NK-92 treated with Interleukin-12 subunit alpha and Interleukin-12 subunit beta, amount 100 ng/mL, for 24 hours (cell line): ENCODE measurements at regions not wholly inside any gene's neighbourhood (a gene's known extent, or its start where the extent isn't known, plus 50 kb on each side); places are given as distances from the start of the nearest gene placed in this dataset.
"Not testable (repeated sequence)": the region's sequence is repeated elsewhere in the genome, so short reads cannot be mapped to it uniquely, and the experiment has no call there.

Source experiments
- DNase-seq: peaks from one replicate; lab custom pipeline; 2025; lab: John Stamatoyannopoulos, UW

DNA sequence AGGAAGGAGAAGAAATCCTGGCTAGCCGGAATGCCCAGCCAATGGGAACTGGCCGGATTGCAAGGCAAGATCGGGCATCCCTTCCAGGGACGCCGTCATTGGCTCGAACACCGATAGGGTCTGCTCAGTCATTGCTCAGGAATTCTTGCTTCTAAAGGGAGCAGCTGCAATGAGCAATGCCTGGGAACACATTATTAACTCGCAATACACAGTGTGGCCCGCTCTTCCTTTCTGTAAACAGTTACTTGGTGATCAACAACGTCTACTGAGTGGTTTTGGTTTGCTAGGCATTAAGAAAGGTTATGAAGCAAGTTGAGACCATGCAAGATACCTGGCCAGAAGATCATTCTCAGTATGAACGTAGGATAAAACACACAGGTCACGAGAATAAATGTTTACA is 165.4 kb upstream of the CITED2 start:
- no peak for DNase-seq

GRCh38 chr6:139538366-139538765 is 163.9 kb upstream of the CITED2 start:
- no peak for DNase-seq

DNA sequence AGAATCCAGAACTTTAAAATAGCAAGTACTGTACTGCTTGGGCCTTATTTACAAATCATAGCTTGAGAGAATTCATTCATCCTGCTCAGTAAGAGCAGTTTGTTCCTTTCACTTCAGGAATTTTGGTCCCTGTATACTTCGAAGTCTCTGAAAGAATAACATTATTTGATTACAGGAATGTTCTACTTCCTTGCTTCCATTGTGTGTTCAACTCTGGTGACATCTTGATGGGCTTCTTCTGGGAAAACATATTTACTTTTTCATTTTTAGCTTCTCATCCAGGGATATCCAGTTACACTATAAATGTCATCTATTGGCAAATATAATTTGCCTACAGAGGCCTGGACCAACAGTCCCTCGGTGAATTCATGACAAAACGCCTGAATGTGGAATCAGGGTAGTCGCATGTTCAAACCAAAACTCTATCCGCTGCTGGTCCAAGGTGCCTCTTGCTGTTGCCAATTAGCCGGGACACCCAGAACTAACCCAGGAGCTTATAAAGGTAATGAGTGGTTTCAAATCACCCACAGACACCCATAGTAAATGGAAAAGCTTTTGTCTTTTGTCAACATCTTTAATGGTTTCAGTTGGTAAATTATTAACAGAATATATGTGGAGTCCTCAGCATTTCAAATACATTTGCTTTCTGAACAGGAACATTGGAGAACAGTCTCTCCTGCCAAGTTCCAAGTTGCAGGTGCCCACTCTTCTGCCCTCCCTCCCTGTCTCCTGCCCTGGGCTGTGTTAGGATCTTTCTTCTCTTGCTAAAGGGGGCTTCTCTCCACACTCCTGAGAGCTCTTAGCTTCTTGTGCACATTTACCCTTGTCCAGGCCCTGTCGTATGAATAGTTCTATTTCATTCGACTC is 162.5 kb upstream of the CITED2 start:
- DNase-seq: no peak

- no peak for DNase-seq
Observed at GRCh38 chr6:139534472-139535115, 160.1 kb upstream of the CITED2 start.

DNA sequence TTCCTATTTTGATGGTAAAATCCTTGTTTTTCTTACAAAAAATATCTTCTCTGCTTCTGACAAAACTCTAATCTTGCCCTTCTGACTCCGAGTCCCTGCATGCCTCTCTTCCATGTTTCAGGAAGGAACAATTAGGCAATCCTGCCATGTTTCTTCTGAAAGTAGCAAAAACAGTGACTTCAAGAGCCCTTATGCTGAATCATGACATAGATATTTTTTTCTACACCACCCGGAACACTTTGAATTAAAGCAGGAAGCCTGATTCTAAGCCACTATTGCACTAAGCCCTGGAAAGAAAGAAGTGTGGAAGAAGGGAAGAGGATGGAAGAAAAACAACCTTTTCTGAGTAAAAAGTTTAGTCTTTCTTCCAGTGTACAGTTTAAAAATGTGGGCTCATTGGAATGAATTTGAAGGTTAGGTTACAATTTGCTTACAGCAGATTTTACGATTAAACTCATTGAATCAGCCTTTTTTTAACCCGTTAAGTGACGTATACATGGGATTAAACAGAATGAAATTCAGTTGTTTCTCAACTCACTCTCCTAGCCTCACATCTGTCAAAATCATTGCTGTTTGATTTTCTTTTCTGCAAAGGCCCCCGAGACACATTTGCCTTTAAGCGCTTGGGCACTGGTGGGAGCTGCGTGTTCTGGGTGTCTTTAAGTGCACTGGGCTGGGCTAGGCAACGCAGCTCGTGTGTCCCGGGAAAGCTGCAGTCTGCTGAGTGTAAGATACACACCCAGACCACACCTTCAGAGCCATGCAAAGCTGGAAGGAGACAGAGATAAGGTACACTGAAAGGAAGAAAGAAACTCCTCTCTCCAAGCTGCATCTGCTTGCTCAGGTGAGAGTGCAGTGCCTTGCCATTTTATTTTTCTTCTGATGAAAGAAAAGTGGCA is 159.4 kb upstream of the CITED2 start:
- no peak for DNase-seq

DNA sequence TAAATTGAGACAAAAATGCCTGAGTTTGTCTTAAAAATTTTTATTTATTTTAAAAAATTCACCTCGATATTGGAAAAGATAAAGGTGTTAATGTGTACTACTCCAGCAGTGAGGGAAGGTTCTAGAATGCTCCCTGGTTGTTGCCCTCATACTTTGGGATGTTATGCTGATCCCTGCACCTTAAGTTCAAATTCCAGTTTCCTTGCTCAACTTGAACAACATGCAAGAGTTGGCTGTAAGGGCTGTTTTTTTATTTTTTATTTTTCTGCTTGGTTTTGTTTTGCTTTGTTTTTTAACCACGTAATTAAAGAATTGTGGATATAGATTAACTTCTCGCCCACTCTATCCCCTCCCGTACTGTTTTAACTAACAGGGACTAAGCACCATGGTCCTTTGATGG is 158.7 kb upstream of the CITED2 start:
- no peak for DNase-seq

DNA sequence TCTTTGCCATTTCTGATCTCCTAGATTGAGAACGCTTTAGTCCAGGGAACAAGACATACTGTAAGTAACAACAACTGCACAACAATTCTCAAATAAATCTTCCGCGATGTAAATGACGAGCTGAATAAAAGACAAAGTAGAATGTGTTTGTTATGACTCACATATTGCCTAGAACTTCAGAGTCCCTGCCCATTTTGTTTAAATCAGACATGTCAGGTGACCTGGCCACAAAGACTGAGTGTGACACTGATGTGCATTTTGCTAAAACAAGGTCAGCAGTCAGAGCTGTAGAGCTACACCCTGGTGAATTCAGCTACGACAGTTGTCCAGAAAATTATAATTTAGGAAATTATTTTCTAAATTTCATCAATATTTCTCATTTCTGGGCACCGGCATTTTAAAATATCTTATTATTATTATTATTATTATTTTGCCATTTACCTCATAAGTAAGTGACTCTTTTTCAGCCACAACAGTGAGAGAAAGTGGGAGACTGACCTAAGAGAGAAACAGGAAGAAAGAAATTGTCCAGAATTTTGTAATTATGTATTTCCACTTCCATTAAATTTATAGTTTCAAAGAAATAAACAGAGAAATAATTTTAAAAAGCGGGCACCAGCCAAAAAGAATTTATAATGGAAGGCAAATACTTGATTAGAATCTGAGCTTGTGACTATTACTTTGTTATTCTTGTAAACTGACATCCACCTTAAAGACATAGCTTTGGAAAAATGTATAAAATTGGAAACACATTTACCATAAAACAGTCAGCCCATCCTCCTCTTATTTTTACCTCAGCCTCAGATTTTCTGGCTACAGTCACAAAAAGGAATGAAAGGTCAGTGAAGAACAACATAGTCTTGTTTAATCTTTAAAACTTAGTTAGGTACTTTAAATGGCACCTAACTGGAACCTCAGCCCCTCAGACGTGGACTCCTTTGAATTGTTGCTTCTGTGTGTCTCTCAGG is 157.0 kb upstream of the CITED2 start:
- DNase-seq: no peak

GRCh38 chr6:139530561-139530960 is 156.1 kb upstream of the CITED2 start:
- no peak for DNase-seq

DNA sequence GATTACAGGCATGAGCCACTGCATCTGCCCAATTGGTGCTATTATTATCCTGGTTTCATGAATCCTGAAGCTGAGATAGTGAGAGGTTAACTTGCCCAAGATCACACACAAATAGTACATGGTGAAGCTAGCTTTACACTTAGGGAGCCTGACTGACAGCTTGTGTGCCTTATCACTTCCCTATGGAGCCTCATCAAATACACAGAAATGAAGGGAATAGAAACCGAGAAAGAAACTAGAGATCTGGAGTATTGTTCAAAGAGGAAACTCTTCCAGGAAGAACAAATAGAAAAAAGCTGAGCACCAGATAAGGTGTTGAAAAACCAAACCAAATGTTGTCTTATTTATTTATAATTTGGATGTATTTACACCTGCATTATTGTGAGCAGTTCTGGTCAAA is 155.0 kb upstream of the CITED2 start:
- DNase-seq: no peak

DNA sequence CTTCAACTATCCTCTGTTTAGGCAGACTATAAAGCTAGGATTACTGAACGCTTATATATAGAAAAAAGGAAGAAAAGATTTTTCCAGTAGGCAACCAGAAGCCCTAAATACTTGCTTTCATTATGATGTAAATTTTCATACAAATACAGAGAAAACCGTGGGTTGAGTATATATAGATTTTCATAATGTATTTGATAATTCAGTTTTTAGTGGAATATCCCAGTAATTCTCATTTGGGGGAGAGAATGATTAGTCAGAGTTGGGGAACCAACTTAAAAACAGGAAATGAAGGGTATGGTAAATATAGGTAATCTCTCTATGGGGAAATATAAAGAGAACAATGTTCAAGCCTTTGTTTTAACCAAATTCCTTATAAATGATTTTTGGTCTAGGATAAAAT is 154.0 kb upstream of the CITED2 start:
- no peak for DNase-seq

- no peak for DNase-seq
Observed at GRCh38 chr6:139525415-139525814, 151.0 kb upstream of the CITED2 start.

DNA sequence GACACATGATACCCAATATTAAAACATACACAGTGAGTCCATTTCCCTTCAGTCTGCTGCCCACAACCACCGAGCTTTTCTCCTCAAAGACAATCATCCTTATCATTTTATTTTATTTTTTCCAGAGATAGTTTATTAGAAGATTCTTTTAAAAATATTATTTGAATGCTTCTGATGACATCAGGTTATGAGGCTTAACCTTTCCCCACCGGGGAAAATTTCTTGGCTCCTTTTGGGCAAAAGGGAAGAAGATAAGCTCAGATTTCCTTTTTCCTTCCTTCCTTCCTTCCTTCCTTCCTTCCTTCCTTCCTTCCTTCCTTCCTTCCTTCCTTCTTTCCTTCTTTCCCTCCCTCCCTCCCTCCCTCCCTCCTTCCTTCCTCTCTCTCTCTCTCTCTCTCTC is 149.5 kb upstream of the CITED2 start:
- DNase-seq: no peak

GRCh38 chr6:139522511-139523220 is 148.2 kb upstream of the CITED2 start:
- no peak for DNase-seq

DNA sequence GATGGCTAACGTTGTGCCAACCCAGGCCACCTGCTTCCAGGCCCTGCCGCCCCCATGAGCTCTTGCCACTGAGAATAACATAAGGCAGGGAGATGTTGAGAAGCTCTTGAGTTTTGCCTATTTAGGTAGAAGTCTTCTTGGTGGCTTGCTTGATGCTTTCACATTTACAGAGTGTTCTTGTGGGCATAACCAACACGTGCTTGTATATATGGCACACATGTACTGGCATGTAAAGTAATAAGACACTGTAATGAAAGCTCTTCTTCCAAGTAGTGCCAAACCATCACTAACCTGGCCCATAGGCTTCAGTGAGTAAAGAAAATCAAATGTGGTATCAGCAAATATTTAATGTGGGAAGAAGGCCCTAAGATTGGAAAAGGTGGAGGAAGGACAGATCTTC is 146.9 kb upstream of the CITED2 start:
- no peak for DNase-seq

DNA sequence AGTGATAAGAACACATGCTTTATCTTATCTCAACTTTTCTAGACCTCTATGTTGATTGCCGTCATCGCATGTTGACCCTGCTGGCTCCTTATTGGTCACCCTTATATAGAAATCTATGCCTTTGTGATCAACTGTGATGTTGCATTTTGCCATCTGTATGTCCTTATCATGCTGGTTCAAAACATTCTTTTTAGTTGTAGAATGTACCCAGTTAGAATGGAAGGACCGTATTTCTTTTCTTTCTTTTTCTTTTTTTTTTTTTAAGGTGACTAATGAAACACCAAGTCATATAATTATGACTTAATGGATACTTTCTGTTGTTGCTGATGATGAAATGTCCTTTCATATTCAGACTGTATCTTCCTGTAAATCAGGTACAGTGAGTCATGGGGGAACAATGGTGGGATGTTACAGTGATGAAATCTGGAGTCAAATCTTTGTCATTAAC is 145.9 kb upstream of the CITED2 start:
- DNase-seq: no peak

DNA sequence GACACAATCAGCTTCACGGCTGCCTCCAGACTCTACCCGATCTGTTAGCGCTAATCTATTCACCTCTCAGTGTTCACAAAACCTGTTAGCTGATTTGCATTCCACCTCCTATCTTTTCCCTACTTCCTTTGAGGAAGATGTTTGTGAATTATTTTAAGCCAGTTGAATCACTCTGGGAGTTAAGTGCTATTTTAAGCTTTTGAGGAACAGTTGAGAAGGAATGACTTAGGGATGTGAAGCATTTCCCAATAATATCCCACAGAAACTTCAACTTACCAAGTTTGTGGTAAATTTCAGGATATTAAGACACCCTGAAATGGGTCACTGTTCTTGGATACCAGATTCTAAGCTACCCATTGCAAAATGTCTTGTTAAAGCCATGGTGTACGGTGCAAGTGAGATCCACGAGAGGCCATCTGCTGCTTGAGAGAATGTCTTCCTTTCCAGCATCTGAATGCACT is 145.2 kb upstream of the CITED2 start:
- DNase-seq: no peak

DNA sequence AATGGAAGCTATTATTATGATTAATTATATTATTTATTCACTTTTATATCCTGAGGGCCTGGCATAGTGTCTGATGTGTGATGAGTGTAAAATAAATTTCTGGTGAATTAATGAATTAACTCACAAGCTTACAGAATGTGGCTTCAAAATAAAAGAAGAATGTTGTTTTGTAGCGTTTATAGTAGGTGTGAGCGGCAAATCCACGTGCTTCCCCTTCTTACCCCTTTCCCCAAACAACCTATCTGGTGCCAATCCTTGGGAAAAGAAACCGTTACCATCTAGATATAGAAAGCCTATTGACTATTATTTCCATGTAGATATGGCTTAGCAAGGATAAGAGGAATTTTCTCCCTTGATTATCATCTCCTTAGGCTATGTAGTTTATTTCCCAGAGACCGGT is 144.6 kb upstream of the CITED2 start:
- DNase-seq: no peak

DNA sequence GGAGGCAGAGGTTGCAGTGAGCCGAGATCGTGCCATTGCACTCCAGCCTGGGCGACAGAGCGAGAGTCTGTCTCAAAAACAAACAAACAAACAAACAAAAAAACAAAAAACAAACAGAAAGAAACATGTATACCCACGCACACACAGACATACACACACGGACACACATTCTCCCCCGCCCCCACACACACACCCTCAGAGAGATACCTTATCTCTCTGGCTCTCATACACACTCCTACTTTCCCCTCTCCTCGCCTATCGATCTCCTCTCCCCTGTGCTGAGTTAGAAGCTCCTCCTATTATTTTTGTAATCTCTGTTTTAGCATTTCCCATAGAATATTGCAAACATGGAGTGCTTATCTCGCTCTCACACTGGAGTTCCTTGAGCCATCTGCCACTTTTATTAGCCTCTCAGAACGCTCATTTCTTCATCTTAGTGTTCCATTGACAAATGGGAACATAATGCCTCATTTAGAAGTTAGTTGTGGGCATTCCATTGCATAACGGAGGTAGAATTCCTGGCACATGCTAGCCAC is 144.2 kb upstream of the CITED2 start:
- DNase-seq: no peak

- not testable (repeated sequence) for DNase-seq
Observed at GRCh38 chr6:139517998-139518555, 143.6 kb upstream of the CITED2 start.

DNA sequence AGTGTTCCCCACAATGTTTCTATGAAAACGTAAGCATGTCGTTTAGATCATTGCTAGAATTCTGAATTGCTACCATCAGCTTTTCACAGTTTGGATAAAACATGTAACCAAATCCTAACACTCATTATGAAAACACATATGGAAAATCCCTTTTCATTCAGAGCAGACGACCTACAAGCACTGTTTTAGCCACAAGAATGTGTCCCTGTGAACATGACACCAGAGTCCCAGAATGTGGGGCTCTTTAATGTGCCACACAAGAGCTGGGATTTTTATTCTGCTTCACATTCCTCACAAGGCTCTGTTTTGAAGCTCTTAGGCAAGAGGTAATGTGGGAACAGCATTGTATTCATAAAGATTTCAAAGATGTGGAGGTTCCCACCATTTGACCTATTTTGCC is 141.1 kb upstream of the CITED2 start:
- DNase-seq: no peak
